Ishikawa (cell line): ENCODE measurements at regions not wholly inside any gene's neighbourhood (a gene's known extent, or its start where the extent isn't known, plus 50 kb on each side); places are given as distances from the start of the nearest gene placed in this dataset.

ENCODE experiments used
- EP300 ChIP-seq: IDR thresholded peaks from 2 replicates; pipeline ENCODE4 v1.6.1; 2012; ENCODE audit warnings: borderline replicate concordance
- YY1 ChIP-seq: IDR thresholded peaks from 2 replicates; pipeline ENCODE4 v1.6.1; 2012; ENCODE audit warnings: low read depth

DNA sequence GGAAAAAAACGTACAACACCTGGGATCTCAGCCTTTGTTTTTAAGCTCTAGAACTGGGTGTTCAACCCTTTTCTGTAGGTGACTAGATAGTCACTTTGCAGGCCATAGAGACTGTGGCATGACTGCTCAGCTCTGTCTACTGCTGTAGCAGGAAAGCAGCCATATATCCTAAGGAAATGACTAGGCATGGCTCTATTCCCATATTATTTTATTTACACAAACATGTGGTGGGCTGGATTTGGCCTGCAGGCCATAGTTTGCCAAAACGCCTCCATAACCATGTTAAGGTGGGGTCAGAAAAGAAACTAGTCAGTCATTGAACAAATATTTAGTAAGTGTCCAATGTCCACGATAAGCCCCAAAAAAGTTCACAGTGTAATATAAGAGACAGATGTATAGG, 452.5 kb downstream of the MCTP2 start:
- TF ChIP-seq YY1 (no peak), EP300 (no peak)
